ENCODE measurements at regions not wholly inside any gene's neighbourhood (a gene's known extent, or its start where the extent isn't known, plus 50 kb on each side); places are given as distances from the start of the nearest gene placed in this dataset.
"Not testable (repeated sequence)": the region's sequence is repeated elsewhere in the genome, so short reads cannot be mapped to it uniquely, and the experiment has no call there.

DNA sequence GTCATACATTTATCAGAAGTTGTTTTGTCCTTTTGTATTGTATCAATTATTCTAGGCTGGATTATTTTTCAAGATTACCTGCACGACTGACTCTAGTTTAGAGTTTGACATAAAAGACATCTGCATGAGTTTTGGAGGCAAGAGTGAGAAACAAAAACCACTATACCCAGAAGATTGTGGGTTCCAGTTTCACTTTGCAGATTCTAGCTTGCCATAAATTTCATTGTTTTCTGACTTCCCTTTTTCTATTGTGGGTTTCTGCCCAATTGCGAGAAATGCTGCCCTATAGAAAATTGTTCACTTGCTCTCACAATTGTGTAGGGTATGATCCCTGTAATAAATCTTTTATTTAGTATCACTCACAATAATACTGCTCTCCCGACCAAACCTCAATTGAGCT lies 1043.4 kb upstream of the CDH10 start:
- no peaks in the 10 kb centered on the region for H3K36me3 ChIP-seq (ENCODE audit: low read depth, low read length)
- TF ChIP-seq, protein P1, sequence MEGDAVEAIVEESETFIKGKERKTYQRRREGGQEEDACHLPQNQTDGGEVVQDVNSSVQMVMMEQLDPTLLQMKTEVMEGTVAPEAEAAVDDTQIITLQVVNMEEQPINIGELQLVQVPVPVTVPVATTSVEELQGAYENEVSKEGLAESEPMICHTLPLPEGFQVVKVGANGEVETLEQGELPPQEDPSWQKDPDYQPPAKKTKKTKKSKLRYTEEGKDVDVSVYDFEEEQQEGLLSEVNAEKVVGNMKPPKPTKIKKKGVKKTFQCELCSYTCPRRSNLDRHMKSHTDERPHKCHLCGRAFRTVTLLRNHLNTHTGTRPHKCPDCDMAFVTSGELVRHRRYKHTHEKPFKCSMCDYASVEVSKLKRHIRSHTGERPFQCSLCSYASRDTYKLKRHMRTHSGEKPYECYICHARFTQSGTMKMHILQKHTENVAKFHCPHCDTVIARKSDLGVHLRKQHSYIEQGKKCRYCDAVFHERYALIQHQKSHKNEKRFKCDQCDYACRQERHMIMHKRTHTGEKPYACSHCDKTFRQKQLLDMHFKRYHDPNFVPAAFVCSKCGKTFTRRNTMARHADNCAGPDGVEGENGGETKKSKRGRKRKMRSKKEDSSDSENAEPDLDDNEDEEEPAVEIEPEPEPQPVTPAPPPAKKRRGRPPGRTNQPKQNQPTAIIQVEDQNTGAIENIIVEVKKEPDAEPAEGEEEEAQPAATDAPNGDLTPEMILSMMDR (conservative IDR thresholded peaks at IDR 0.05; ENCODE audit: low read depth, low read length), result no peak
- TF ChIP-seq EZH2phosphoT487 (IDR thresholded peaks at IDR 0.05; ENCODE audit: borderline replicate concordance, low read length), result no peak
- no peak for TF ChIP-seq EZH2 (IDR thresholded peaks at IDR 0.05; ENCODE audit: low read length, unreplicated experiment)
- H3K27me3 ChIP-seq (ENCODE audit: low read length), result no peaks in the 10 kb centered on the region
- ATAC-seq (no peak), DNase-seq (no peak)
- H3K9me3 ChIP-seq (ENCODE audit: low read length), result no peaks in the 10 kb centered on the region
- no TSS peak for BruUV-seq (replicated peaks)
- intact Hi-C loops (cut with micrococcal nuclease), result no loop called here
- H4K20me1 ChIP-seq (ENCODE audit: low read length), result no peaks in the 10 kb centered on the region
- no peaks in the 10 kb centered on the region for H3F3A ChIP-seq (ENCODE audit: low read length, unreplicated experiment)
- H2AFZ ChIP-seq (ENCODE audit: low read length), result no peak overlapping the region
- ChIA-PET CTCF (no interaction called here), POLR2A (ENCODE audit: unreplicated experiment) (no interaction called here)
- no peaks in the 10 kb centered on the region for H3K4me1 ChIP-seq (ENCODE audit: insufficient read depth, low read length)
- H3K79me2 ChIP-seq (ENCODE audit: low read length), result no peaks in the 10 kb centered on the region
- H3K4me3 ChIP-seq (ENCODE audit: low read length), result no peak overlapping the region
- no peak overlapping the region for H3K4me2 ChIP-seq (ENCODE audit: low read length)
- H3K9me2 ChIP-seq (replicated peaks; ENCODE audit: low read length), result no peaks in the 10 kb centered on the region
- H3K9ac ChIP-seq (ENCODE audit: low read length), result no peak overlapping the region
- H3K27ac ChIP-seq (ENCODE audit: low read length), result no peak overlapping the region

DNA sequence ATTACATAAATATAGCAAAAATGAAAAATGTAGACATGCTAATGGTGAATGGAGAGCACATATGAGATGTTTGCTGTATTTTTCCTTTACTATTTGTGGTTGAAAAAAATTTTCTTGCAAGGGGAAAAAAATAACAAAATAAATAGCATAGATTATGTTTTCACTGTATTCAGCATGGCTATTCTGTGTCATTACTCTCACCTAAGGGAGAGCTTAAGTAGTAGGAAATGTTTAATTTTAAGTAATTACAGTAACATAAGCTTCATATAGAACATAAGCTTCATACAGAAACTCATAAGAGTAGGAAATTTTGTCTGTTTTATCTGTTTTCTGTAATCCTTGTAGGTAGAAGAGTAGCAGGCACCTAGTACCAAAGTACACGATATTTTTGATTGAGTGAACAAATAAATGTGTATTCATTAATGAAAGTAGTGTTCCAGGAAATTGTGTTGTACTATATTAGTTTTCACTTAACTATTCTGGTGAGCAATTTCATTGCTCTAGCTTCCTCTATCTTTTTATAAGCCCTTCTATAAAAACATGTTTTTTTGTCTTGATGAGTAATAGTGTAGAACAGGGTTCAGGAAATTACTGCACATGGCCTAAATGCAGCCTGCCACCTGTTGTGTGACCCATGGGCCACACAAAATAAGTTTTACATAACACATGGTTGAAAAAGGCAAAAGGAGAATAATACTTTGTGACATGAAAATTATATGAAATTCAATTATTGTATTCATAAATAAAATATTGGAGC lies 1025.0 kb upstream of the CDH10 start:
- no peaks in the 10 kb centered on the region for H4K20me1 ChIP-seq (ENCODE audit: low read length)
- H3K4me2 ChIP-seq (ENCODE audit: low read length), result no peak overlapping the region
- ChIA-PET CTCF (no interaction called here), POLR2A (ENCODE audit: unreplicated experiment) (no interaction called here)
- H3K4me1 ChIP-seq (ENCODE audit: insufficient read depth, low read length), result no peaks in the 10 kb centered on the region
- DNase-seq (no peak), ATAC-seq (no peak)
- no peaks in the 10 kb centered on the region for H3K79me2 ChIP-seq (ENCODE audit: low read length)
- H3K27ac ChIP-seq (ENCODE audit: low read length), result no peak overlapping the region
- H3K36me3 ChIP-seq (ENCODE audit: low read depth, low read length), result no peaks in the 10 kb centered on the region
- H3K9me2 ChIP-seq (replicated peaks; ENCODE audit: low read length), result no peaks in the 10 kb centered on the region
- no TSS peak for BruUV-seq (replicated peaks)
- no peaks in the 10 kb centered on the region for H3K27me3 ChIP-seq (ENCODE audit: low read length)
- H3K9ac ChIP-seq (ENCODE audit: low read length), result no peak overlapping the region
- no peak overlapping the region for H2AFZ ChIP-seq (ENCODE audit: low read length)
- TF ChIP-seq, protein P1 (conservative IDR thresholded peaks at IDR 0.05; ENCODE audit: low read depth, low read length), result no peak
- TF ChIP-seq EZH2 (IDR thresholded peaks at IDR 0.05; ENCODE audit: low read length, unreplicated experiment) (no peak), EZH2phosphoT487 (IDR thresholded peaks at IDR 0.05; ENCODE audit: borderline replicate concordance, low read length) (no peak)
- H3K4me3 ChIP-seq (ENCODE audit: low read length), result no peak overlapping the region
- intact Hi-C loops (cut with micrococcal nuclease), result no loop called here
- no peaks in the 10 kb centered on the region for H3F3A ChIP-seq (ENCODE audit: low read length, unreplicated experiment)
- no peaks in the 10 kb centered on the region for H3K9me3 ChIP-seq (ENCODE audit: low read length)

DNA sequence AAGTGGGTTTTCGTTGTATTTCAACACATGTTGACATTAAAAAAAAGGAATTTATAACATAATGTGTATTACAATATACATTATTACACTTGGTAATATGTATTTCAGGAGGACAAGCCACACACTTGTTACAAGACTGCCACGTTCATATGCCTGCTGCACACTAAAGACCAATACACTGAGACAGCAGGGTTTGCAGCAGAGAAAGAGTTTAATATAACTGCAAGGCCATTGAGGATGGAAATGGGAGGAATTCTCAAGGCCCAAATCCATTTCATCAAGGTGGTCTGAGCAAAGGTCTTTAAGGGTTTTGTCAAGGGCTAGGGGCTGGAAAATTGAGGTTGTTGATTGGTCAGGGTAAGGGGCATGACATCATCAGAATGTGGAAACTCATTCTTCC lies 1017.8 kb upstream of the CDH10 start:
- no TSS peak for BruUV-seq (replicated peaks)
- intact Hi-C loops (cut with micrococcal nuclease), result no loop called here
- CTCF ChIA-PET, result no interaction called here

DNA sequence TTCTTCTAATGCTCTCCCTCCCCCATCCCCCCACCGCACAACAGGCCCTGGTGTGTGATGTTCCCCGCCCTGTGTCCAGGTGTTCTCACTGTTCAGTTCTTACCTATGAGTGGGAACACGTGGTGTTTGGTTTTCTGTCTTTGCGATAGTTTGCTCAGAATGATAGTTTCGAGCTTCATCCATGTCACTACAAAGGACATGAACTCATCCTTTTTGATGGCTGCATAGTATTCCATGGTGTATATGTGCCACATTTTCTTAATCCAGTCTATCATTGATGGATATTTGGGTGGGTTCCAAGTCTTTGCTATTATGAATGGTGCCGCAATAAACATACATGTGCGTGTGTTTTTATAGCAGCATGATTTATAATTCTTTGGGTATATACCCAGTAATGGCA lies 1005.5 kb upstream of the CDH10 start:
- H3K9me3 ChIP-seq (ENCODE audit: low read length); H3K9me2 ChIP-seq (replicated peaks; ENCODE audit: low read length); BruUV-seq (replicated peaks); DNase-seq; POLR2A ChIA-PET (ENCODE audit: unreplicated experiment); H3K36me3 ChIP-seq (ENCODE audit: low read depth, low read length); H3K4me3 ChIP-seq (ENCODE audit: low read length); H3K9ac ChIP-seq (ENCODE audit: low read length); H3F3A ChIP-seq (ENCODE audit: low read length, unreplicated experiment); H2AFZ ChIP-seq (ENCODE audit: low read length); H3K79me2 ChIP-seq (ENCODE audit: low read length); H3K27me3 ChIP-seq (ENCODE audit: low read length); CTCF ChIA-PET; H3K4me1 ChIP-seq (ENCODE audit: insufficient read depth, low read length); H3K4me2 ChIP-seq (ENCODE audit: low read length); H3K27ac ChIP-seq (ENCODE audit: low read length); ATAC-seq; H4K20me1 ChIP-seq (ENCODE audit: low read length); intact Hi-C loops (cut with micrococcal nuclease): not testable (repeated sequence)

More for the DNA sequence above, 1017.8 kb upstream of the CDH10 start:
- 0 out of 2 replicates have a peak, but pooled peaks cover 14% of the 10 kb centered on the region for H3K9me3 ChIP-seq (ENCODE audit: low read length)
- H2AFZ ChIP-seq (ENCODE audit: low read length), result no peak overlapping the region
- H3K9ac ChIP-seq (ENCODE audit: low read length), result no peak overlapping the region
- DNase-seq (no peak), ATAC-seq (no peak)
- H3K79me2 ChIP-seq (ENCODE audit: low read length), result no peaks in the 10 kb centered on the region
- no peaks in the 10 kb centered on the region for H3K4me1 ChIP-seq (ENCODE audit: insufficient read depth, low read length)
- no peaks in the 10 kb centered on the region for H3K9me2 ChIP-seq (replicated peaks; ENCODE audit: low read length)
- no peak overlapping the region for H3K4me2 ChIP-seq (ENCODE audit: low read length)
- POLR2A ChIA-PET (ENCODE audit: unreplicated experiment), result no interaction called here
- no peaks in the 10 kb centered on the region for H4K20me1 ChIP-seq (ENCODE audit: low read length)
- no peaks in the 10 kb centered on the region for H3F3A ChIP-seq (ENCODE audit: low read length, unreplicated experiment)
- no peak overlapping the region for H3K27ac ChIP-seq (ENCODE audit: low read length)
- TF ChIP-seq EZH2phosphoT487 (IDR thresholded peaks at IDR 0.05; ENCODE audit: borderline replicate concordance, low read length), result no peak
- no peak for TF ChIP-seq EZH2 (IDR thresholded peaks at IDR 0.05; ENCODE audit: low read length, unreplicated experiment)
- TF ChIP-seq, protein P1 (conservative IDR thresholded peaks at IDR 0.05; ENCODE audit: low read depth, low read length), result no peak
- H3K4me3 ChIP-seq (ENCODE audit: low read length), result no peak overlapping the region
- no peaks in the 10 kb centered on the region for H3K36me3 ChIP-seq (ENCODE audit: low read depth, low read length)
- no peaks in the 10 kb centered on the region for H3K27me3 ChIP-seq (ENCODE audit: low read length)
